Suprapubic skin (tissue), 3 donors: ENCODE measurements at regions not wholly inside any gene's neighbourhood (a gene's known extent, or its start where the extent isn't known, plus 50 kb on each side); places are given as distances from the start of the nearest gene placed in this dataset.

Experiments
- POLR2AphosphoS5 ChIP-seq, 3 donors: sonication (generic); formaldehyde crosslinking; IDR thresholded peaks; one replicate each; pipeline ENCODE4 v1.6.1; 2017; ENCODE audit warnings: antibody characterized with exemption in 3 of 3
- TF ChIP-seq, protein P1 (sequence below), 2 donors: fragments of 200-600 bp in 1 of 2; fragments of 450-650 bp in 1 of 2; sonication (generic) in 1 of 2; IDR thresholded peaks; one replicate each; pipeline ENCODE4 v1.5.1; 2016 to 2019; ENCODE audit warnings: antibody characterized with exemption in 2 of 2, mild to moderate bottlenecking in 1 of 2, moderate library complexity in 1 of 2

DNA sequence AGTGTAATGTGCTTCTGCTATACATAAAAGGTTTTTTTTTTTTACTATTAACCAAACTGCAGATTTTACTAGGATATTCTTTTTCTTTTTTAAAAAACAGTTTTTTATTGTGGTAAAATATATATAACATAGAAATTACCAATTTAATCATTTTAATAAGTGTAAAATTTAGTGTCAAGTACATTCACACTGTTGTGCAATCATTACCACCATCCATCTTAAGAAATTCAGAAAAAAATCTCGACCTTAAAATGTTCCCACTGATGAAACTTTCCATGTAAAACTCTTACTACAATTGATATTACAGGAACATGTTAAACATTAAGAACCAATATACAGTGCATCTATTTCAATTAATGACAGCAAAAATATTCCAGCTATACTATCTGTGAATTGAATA lies 244.8 kb upstream of the FAT3 start:
- TF ChIP-seq, protein P1, sequence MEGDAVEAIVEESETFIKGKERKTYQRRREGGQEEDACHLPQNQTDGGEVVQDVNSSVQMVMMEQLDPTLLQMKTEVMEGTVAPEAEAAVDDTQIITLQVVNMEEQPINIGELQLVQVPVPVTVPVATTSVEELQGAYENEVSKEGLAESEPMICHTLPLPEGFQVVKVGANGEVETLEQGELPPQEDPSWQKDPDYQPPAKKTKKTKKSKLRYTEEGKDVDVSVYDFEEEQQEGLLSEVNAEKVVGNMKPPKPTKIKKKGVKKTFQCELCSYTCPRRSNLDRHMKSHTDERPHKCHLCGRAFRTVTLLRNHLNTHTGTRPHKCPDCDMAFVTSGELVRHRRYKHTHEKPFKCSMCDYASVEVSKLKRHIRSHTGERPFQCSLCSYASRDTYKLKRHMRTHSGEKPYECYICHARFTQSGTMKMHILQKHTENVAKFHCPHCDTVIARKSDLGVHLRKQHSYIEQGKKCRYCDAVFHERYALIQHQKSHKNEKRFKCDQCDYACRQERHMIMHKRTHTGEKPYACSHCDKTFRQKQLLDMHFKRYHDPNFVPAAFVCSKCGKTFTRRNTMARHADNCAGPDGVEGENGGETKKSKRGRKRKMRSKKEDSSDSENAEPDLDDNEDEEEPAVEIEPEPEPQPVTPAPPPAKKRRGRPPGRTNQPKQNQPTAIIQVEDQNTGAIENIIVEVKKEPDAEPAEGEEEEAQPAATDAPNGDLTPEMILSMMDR (IDR thresholded peaks at IDR 0.05), result no peak
- no peak for TF ChIP-seq POLR2AphosphoS5 (IDR thresholded peaks at IDR 0.05)
